SK-N-SH (cell line): ENCODE measurements at regions not wholly inside any gene's neighbourhood (a gene's known extent, or its start where the extent isn't known, plus 50 kb on each side); places are given as distances from the start of the nearest gene placed in this dataset.

ENCODE experiments used
- CTCF ChIA-PET: fragments of 300-600, 350-600 bp; formaldehyde crosslinking; extraction: SDS; loops from one replicate; lab custom pipeline; 2021; lab: Yijun Ruan, JAX
- POLR2A ChIA-PET: fragments of 350-600 bp; sonication (Branson Sonifier 250); formaldehyde crosslinking; extraction: SDS; loops from one replicate; lab custom pipeline; 2020; ENCODE audit warnings: antibody characterized with exemption, inconsistent platforms; lab: Yijun Ruan, JAX
- DNase-seq: peaks from one replicate; pipeline ENCODE4 v3.0.0; 2012
- H2AFZ ChIP-seq: fragments of 200-600 bp; sonication (generic); 2 replicates; pipeline ENCODE4 v1.8.1; 2016; ENCODE audit warnings: antibody characterized with exemption, mild to moderate bottlenecking, low read depth
- H3F3A ChIP-seq: fragments of 200-600 bp; sonication (generic); replicated peaks from 2 replicates; pipeline ENCODE3; 2016; ENCODE audit warnings: antibody characterized with exemption, mild to moderate bottlenecking; ENCODE audit not compliant: insufficient read depth
- H3K27ac ChIP-seq, 2 experiments: fragments of 200-500 bp in 1 of 2; fragments of 200-600 bp in 1 of 2; sonication (Bioruptor generic) in 1 of 2; sonication (generic), shearing (Covaris generic) in 1 of 2; 2 replicates each; pipeline versions ENCODE4 v1.5.1 to v1.6.1; 2014 to 2016; ENCODE audit warnings: low read depth in 2 of 2, inconsistent platforms in 1 of 2, low read length in 1 of 2, mild to moderate bottlenecking in 1 of 2, mixed read lengths in 1 of 2
- H3K27me3 ChIP-seq: fragments of 200-600 bp; sonication (generic), shearing (Covaris generic); 2 replicates; pipeline ENCODE4 v1.6.1; 2016; ENCODE audit warnings: mixed run types; ENCODE audit not compliant: insufficient read depth
- H3K36me3 ChIP-seq, 2 experiments: fragments of 200-500 bp in 1 of 2; fragments of 200-600 bp in 1 of 2; sonication (Bioruptor generic) in 1 of 2; sonication (generic) in 1 of 2; replicated peaks in 1 of 2; 2 replicates each; pipeline versions ENCODE3 to v1.5.1; 2014 to 2016; ENCODE audit warnings: low read length in 1 of 2, mild to moderate bottlenecking in 1 of 2; ENCODE audit not compliant: insufficient read depth in 2 of 2, control insufficient read depth in 1 of 2
- H3K4me1 ChIP-seq, 2 experiments: fragments of 200-500 bp in 1 of 2; fragments of 200-600 bp in 1 of 2; sonication (Bioruptor generic) in 1 of 2; sonication (generic), shearing (Covaris generic) in 1 of 2; 2 replicates each; pipeline versions ENCODE4 v1.5.1 to v1.6.1; 2014 to 2016; ENCODE audit warnings: low read depth in 1 of 2, low read length in 1 of 2, mixed run types in 1 of 2; ENCODE audit not compliant: insufficient read depth in 2 of 2, control insufficient read depth in 1 of 2
- H3K4me2 ChIP-seq: fragments of 200-600 bp; sonication (generic), shearing (Covaris generic); 2 replicates; pipeline ENCODE4 v1.6.1; 2017; ENCODE audit warnings: mixed run types
- H3K4me3 ChIP-seq, 2 experiments: fragments of 200-500 bp in 1 of 2; fragments of 200-600 bp in 1 of 2; sonication (Bioruptor generic) in 1 of 2; sonication (generic), shearing (Covaris generic) in 1 of 2; 2 replicates each; pipeline versions ENCODE4 v1.5.1 to v1.8.1; 2014 to 2016; ENCODE audit warnings: low read depth in 2 of 2, inconsistent platforms in 1 of 2, low read length in 1 of 2, mild to moderate bottlenecking in 1 of 2, mixed read lengths in 1 of 2, moderate library complexity in 1 of 2
- H3K79me2 ChIP-seq: fragments of 200-600 bp; sonication (generic); 2 replicates; pipeline ENCODE4 v1.8.1; 2017; ENCODE audit warnings: mild to moderate bottlenecking; ENCODE audit not compliant: insufficient read depth
- H3K9ac ChIP-seq: fragments of 200-600 bp; sonication (generic); 2 replicates; pipeline ENCODE4 v1.6.1; 2017; ENCODE audit warnings: mixed run types
- H3K9me2 ChIP-seq: fragments of 200-600 bp; sonication (generic); 2 replicates; pipeline ENCODE4 v1.6.1; 2017; ENCODE audit warnings: mixed run types
- H3K9me3 ChIP-seq: fragments of 200-600 bp; sonication (generic); 2 replicates; pipeline ENCODE4 v1.6.1; 2017; ENCODE audit warnings: mixed run types, mild to moderate bottlenecking, moderate library complexity
- H4K20me1 ChIP-seq: fragments of 200-600 bp; sonication (generic); 2 replicates; pipeline ENCODE4 v1.6.1; 2017; ENCODE audit warnings: mild to moderate bottlenecking, mixed run types; ENCODE audit not compliant: insufficient read depth
- CHD2 ChIP-seq: fragments of 150-350 bp; IDR thresholded peaks from 2 replicates; pipeline ENCODE4 v1.6.1; 2018; ENCODE audit warnings: low read length; ENCODE audit not compliant: partially characterized antibody
- CTCF ChIP-seq: fragments of 200-600 bp; sonication (generic); IDR thresholded peaks from 2 replicates; pipeline ENCODE4 v1.6.1; 2017; ENCODE audit warnings: antibody characterized with exemption, mild to moderate bottlenecking, moderate library complexity
- EP300 ChIP-seq, 2 experiments: IDR thresholded peaks; 2 replicates each; pipeline versions ENCODE4 v1.4.0 to v1.6.1; 2012; ENCODE audit warnings: borderline replicate concordance in 1 of 2, low read depth in 1 of 2, low read length in 1 of 2
- EZH2phosphoT487 ChIP-seq: fragments of 200-600 bp; sonication (generic); IDR thresholded peaks from 2 replicates; pipeline ENCODE4 v1.6.1; 2017; ENCODE audit warnings: low read depth, mixed run types, mild to moderate bottlenecking, antibody characterized with exemption, moderate library complexity, borderline replicate concordance
- FOSL2 ChIP-seq: IDR thresholded peaks from 2 replicates; pipeline ENCODE4 v1.4.0; 2012; ENCODE audit warnings: low read depth, mild to moderate bottlenecking, moderate library complexity, borderline replicate concordance
- GABPA ChIP-seq: IDR thresholded peaks from 2 replicates; pipeline ENCODE4 v1.4.0; 2012; ENCODE audit warnings: low read depth, mild to moderate bottlenecking
- MEF2A ChIP-seq: IDR thresholded peaks from 2 replicates; pipeline ENCODE4 v1.4.0; 2012; ENCODE audit warnings: low read depth, borderline replicate concordance
- MXI1 ChIP-seq: IDR thresholded peaks from 2 replicates; pipeline ENCODE4 v1.6.1; 2012; ENCODE audit warnings: mild to moderate bottlenecking, low read depth, low read length, improper control_type of control experiment
- NRF1 ChIP-seq: IDR thresholded peaks from 2 replicates; pipeline ENCODE4 v1.6.1; 2012; ENCODE audit warnings: low read depth, mild to moderate bottlenecking, low read length
- RAD21 ChIP-seq: IDR thresholded peaks from 2 replicates; pipeline ENCODE4 v1.6.1; 2012; ENCODE audit warnings: mild to moderate bottlenecking, low read length
- REST ChIP-seq: IDR thresholded peaks from 2 replicates; pipeline ENCODE4 v1.6.1; 2012; ENCODE audit warnings: mild to moderate bottlenecking, low read depth, low read length, moderate library complexity
- RFX5 ChIP-seq: IDR thresholded peaks from 2 replicates; pipeline ENCODE4 v1.6.1; 2012; ENCODE audit warnings: mild to moderate bottlenecking, improper control_type of control experiment, low read length
- SMC3 ChIP-seq: IDR thresholded peaks from 2 replicates; pipeline ENCODE4 v1.6.1; 2012; ENCODE audit warnings: low read depth, low read length, improper control_type of control experiment
- TEAD4 ChIP-seq: IDR thresholded peaks from 2 replicates; pipeline ENCODE4 v1.4.0; 2012; ENCODE audit warnings: mild to moderate bottlenecking, borderline replicate concordance; ENCODE audit not compliant: insufficient read depth
- ZBTB33 ChIP-seq: IDR thresholded peaks from 2 replicates; pipeline ENCODE4 v1.4.0; 2012; ENCODE audit warnings: low read depth, borderline replicate concordance
- WGBS: methylation state at CpG from one replicate; pipeline ENCODE4 v1.1.6; 2017; ENCODE audit warnings: low lambda C conversion rate; 5-methylcytosine and 5-hydroxymethylcytosine counted together

DNA sequence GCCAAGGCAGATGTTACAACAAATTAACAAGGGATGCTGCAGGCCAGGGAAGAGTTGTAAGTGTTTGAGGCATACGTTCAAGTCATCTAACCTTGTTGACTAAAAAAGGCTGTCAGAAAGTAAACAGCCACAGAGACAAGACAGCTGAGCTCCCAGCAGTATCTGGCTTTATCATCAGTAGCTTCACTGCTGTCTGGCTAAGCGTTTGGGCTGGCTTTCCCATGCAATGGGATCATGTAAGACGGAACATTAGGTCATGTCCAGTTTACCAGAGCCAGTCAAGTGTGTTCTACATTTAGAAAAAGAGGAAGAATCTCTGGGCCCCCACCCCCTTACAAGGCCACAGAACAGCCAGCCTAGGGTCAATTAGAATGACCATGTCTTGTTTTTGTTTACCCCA lies 51.3 kb upstream of the GSAP start:
- no peak for TF ChIP-seq CHD2
- no peak for TF ChIP-seq RFX5
- no peak for TF ChIP-seq MXI1
- TF ChIP-seq CTCF, result no peak
- TF ChIP-seq MEF2A, result no peak
- TF ChIP-seq TEAD4, result no peak
- TF ChIP-seq EZH2phosphoT487, result no peak
- no peak for TF ChIP-seq REST
- TF ChIP-seq EP300 (IDR thresholded peaks at IDR 0.05; ENCODE audit: borderline replicate concordance in 1 of 2, low read depth in 1 of 2, low read length in 1 of 2), result no peak
- no peak for TF ChIP-seq ZBTB33
- TF ChIP-seq RAD21, result no peak
- no peak for TF ChIP-seq GABPA
- no peak for TF ChIP-seq FOSL2
- no peak for TF ChIP-seq NRF1
- TF ChIP-seq SMC3, result no peak
- H3K4me3 ChIP-seq, result no peak overlapping the region
- no peak overlapping the region for H2AFZ ChIP-seq
- no peaks in the 10 kb centered on the region for H4K20me1 ChIP-seq
- H3K36me3 ChIP-seq, result no peaks in the 10 kb centered on the region
- H3K9me2 ChIP-seq, result no peaks in the 10 kb centered on the region
- H3K9ac ChIP-seq, result no peak overlapping the region
- 70% methylated on average over 3 of the region's 3 CpGs for WGBS
- no peaks in the 10 kb centered on the region for H3F3A ChIP-seq
- no peak for DNase-seq
- no peak overlapping the region for H3K27ac ChIP-seq
- no peaks in the 10 kb centered on the region for H3K9me3 ChIP-seq
- no peaks in the 10 kb centered on the region for H3K27me3 ChIP-seq
- no peak overlapping the region for H3K4me2 ChIP-seq
- no peaks in the 10 kb centered on the region for H3K4me1 ChIP-seq
- no peaks in the 10 kb centered on the region for H3K79me2 ChIP-seq
- POLR2A ChIA-PET, result no interaction called here
- CTCF ChIA-PET, result interaction anchor here (1.1 kb wide), 1 partner anchor 8 kb away, joined by 3 read pairs; no protein-coding TSS in a partner anchor
